Heart right ventricle (tissue), 16 donors: ENCODE measurements at regions not wholly inside any gene's neighbourhood (a gene's known extent, or its start where the extent isn't known, plus 50 kb on each side); places are given as distances from the start of the nearest gene placed in this dataset.
A peak's percentile ranks its signal among the peaks of the same experiment; 100 is the strongest.

Experiments
- ATAC-seq, 8 donors: fragments of 200-7000 bp; cut with Tn5 transposase; one replicate each; pipeline ENCODE4 v1.9.1; 2020; ENCODE audit warnings: mild to moderate bottlenecking in 8 of 8, moderate library complexity in 8 of 8, moderate number of reproducible peaks in 1 of 8
- DNase-seq, 2 donors: peaks; one replicate each; pipeline ENCODE4 v3.0.0-alpha.2; 2020
- H3K27ac ChIP-seq, 10 donors: fragments of 200-600 bp; sonication (generic) in 2 of 10; one replicate each; pipeline versions ENCODE4 v1.5.0 to v1.8.0; 2020 to 2022; ENCODE audit warnings: mild to moderate bottlenecking in 3 of 10
- H3K27me3 ChIP-seq, 7 donors: fragments of 200-600 bp; one replicate each; pipeline ENCODE4 v1.8.0; 2021 to 2022; ENCODE audit warnings: mild to moderate bottlenecking in 2 of 7
- H3K36me3 ChIP-seq, 9 donors: fragments of 200-600 bp; sonication (generic) in 1 of 9; one replicate each; pipeline versions ENCODE4 v1.5.0 to v1.8.0; 2020 to 2022; ENCODE audit warnings: mild to moderate bottlenecking in 2 of 9
- H3K4me1 ChIP-seq, 9 donors: fragments of 200-600 bp; sonication (generic) in 1 of 9; one replicate each; pipeline versions ENCODE4 v1.5.0 to v1.8.0; 2020 to 2022; ENCODE audit warnings: mild to moderate bottlenecking in 4 of 9
- H3K4me3 ChIP-seq, 10 donors: fragments of 200-600 bp; sonication (generic) in 2 of 10; one replicate each; pipeline versions ENCODE4 v1.5.0 to v1.8.0; 2020 to 2022; ENCODE audit warnings: mild to moderate bottlenecking in 7 of 10, moderate library complexity in 2 of 10
- H3K9me3 ChIP-seq, 11 donors: fragments of 200-600 bp in 10 of 11; sonication (generic) in 2 of 11; one replicate each; pipeline versions ENCODE4 v1.5.0 to v1.8.0; 2013 to 2022; ENCODE audit warnings: mild to moderate bottlenecking in 2 of 11, control low read depth in 1 of 11, moderate library complexity in 1 of 11
- CTCF ChIP-seq, 9 donors: fragments of 200-600 bp; sonication (generic) in 2 of 9; IDR thresholded peaks; one replicate each; pipeline versions ENCODE4 v1.5.0 to v1.8.0; 2021 to 2022; ENCODE audit warnings: antibody characterized with exemption in 9 of 9, mild to moderate bottlenecking in 5 of 9, moderate library complexity in 1 of 9
- WGBS, 2 donors: extraction: QIAGEN DNeasy Blood & Tissue Kit; methylation state at CpG; one replicate each; pipeline ENCODE4 v1.1.7; 2013; ENCODE audit warnings: inconsistent platforms in 1 of 2; 5-methylcytosine and 5-hydroxymethylcytosine counted together
- intact Hi-C, 10 donors: fragments of 100-400 bp; cut with DNase I; formaldehyde crosslinking; loops; one replicate each; pipeline versions ENCODE4 v1.11.1 to v1.14.2; 2022
- donor health status: Arrhythmogenic right ventricular cardiomyopathy.
- donor health status: ischemic (EF 13 %, LVEDD 7.1; RV severe dilation, severe dysfunction).
- donor health status: healthy with polysubstance abuse.
- donor health status: DM: no; HTN: yes; CAD: no.
- donor health status: DM: no; HTN: no; CAD: no.
- donor health status: ischemic (EF 25% LVEDD 6.9; RV normal size, moderate dysfunction).
- donor health status: ischemic (EF 25% LVEDD 5.7; RV mildly dilated, moderate dysfunction).
- donor health status: healthy.
- donor health status: DM: yes; HTN: yes; CAD: no.
- donor health status: Ischemic cardiomyopathy.
- donor health status: ischemic (EF 35%, LVEDD 5.7; RV mildly dilated, moderate dysfunction).
- donor health status: nonischemic (EF 11% LVEDD 7.7; RV severe dilation, severe dysfunction).
- donor health status: DM: yes; HTN: yes; CAD: no.
- donor health status: PGD.
- donor health status: ischemic (EF 29% LVEDD 5.4; RV normal size, mild dysfunction).
- donor health status: nonischemic (EF 23%, LVEDD 6.1; RV moderate dilation, normal function).

DNA sequence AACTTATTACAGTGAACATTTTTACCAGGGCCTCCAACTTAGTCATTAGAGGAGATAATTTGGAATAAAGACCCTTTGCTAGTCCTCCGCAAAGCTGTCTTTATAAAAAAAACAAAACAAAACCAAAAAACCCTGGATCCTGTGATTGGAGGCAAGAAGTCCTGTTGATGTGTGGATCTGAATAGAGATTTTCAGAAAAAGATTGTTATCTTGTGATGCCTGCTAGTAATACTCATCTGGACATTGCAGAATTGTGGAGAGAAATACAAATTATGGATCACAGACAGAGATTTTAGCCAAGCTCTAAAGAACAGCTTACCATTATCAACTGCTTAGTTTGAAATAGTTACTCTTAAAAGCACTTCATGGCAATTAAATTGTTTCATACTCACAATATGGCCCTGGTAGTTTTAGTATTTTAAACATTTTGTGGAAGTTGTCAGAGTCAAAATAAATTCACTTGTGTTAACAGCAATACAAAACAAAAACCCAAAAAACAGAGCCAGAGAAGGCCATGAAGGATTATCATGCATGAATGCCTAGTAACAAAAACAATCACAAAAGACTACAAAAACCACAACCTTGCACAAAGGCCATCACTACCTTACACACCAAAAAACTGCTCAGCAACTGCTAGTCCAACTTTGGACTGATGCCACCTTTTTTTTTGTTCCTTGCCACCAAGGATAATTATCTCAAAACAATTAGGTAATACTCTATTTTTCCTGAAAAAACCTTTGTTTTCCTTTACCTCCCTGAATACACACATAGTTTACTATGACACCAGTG lies 514.5 kb upstream of the SLIT2 start:
- Histone ChIP-seq H3K27ac (no peak overlapping the region), H3K36me3 (no peaks in the 10 kb centered on the region), H3K9me3 (peaks cover 0 to 2% (median 0%) of the 10 kb centered on the region in 11 donors), H3K4me3 (no peak overlapping the region), H3K4me1 (peaks cover 0 to 10% (median 0%) of the 10 kb centered on the region in 9 donors), H3K27me3 (no peaks in the 10 kb centered on the region)
- intact Hi-C loops: no loop called here
- WGBS, 2 donors: 97 to 98% methylated on average over 1 of the region's 1 CpG
- no peak for ATAC-seq
- TF ChIP-seq CTCF (IDR thresholded peaks at IDR 0.05): no peak
- no peak for DNase-seq

DNA sequence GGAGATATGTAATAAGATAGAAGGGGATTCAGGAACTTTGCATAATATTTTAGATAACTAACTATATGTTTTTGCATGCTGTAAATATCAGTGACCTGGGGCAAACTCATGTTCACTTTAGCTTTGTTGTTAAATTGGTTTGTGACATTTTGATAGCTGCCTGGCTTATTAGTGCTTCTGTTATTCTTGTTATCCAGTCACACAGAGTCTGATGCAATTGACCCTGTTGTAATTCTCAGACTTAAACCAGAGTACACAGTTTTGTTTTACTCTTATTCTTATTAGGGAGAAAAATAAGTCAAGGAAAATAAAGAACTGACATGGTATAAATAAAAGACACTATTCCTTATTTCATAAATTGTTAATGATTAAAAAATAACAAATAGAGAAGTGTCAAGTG lies 516.7 kb upstream of the SLIT2 start:
- ATAC-seq (no peak), DNase-seq (no peak)
- H3K9me3 ChIP-seq: peaks cover 0 to 12% (median 0%) of the 10 kb centered on the region in 11 donors
- TF ChIP-seq CTCF (IDR thresholded peaks at IDR 0.05): no peak
- no peak overlapping the region for H3K4me3 ChIP-seq
- no peaks in the 10 kb centered on the region for H3K36me3 ChIP-seq
- intact Hi-C loops: no loop called here
- H3K4me1 ChIP-seq: peaks cover 0 to 19% (median 0%) of the 10 kb centered on the region in 9 donors
- no peak overlapping the region for H3K27ac ChIP-seq
- H3K27me3 ChIP-seq: no peaks in the 10 kb centered on the region

- Histone ChIP-seq H3K9me3 (peaks cover 0 to 12% (median 0%) of the 10 kb centered on the region in 11 donors), H3K27ac (peak overlapping the region in 7 of 10 donors; percentile 4 to 68 (median 54)), H3K4me3 (no peak overlapping the region), H3K27me3 (no peaks in the 10 kb centered on the region), H3K36me3 (no peaks in the 10 kb centered on the region), H3K4me1 (peaks cover 0 to 21% (median 3%) of the 10 kb centered on the region in 9 donors)
- TF ChIP-seq CTCF (IDR thresholded peaks at IDR 0.05): no peak
- WGBS, 2 donors: 30 to 41% methylated on average over 8 of the region's 8 CpGs
- ATAC-seq (peak in 7 of 8 donors; percentile 37 to 89 (median 51)), DNase-seq (peak in 1 of 2 donors; percentile 42)
- intact Hi-C loops: no loop called here
Observed at GRCh38 chr4:19729886-19730651, 521.6 kb upstream of the SLIT2 start.

DNA sequence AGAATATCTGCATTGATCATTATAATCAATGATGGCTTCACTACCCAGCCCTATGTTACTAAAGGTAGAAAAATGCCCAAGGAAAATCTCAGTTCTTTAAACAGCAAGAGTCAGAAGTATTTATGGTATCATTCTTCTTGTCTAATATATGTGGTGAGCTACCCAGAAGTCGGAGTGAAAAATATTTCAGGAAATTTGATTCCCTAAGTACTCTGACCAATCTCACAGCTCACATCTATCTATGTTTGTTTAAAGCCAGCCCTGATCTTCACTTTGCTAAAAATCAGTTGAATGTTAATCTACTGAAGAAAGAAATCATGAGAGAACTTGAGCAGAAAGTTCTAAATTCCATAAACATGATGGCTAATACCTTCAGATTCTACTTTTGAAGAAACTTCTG lies 522.9 kb upstream of the SLIT2 start:
- DNase-seq: no peak
- ATAC-seq: no peak
- intact Hi-C loops: no loop called here
- no peaks in the 10 kb centered on the region for H3K36me3 ChIP-seq
- peak overlapping the region in 1 of 10 donors; percentile 68 for H3K27ac ChIP-seq
- H3K9me3 ChIP-seq: peaks cover 0 to 12% (median 0%) of the 10 kb centered on the region in 11 donors
- peaks cover 0 to 21% (median 3%) of the 10 kb centered on the region in 9 donors for H3K4me1 ChIP-seq
- no peaks in the 10 kb centered on the region for H3K27me3 ChIP-seq
- no peak for TF ChIP-seq CTCF (IDR thresholded peaks at IDR 0.05)
- no peak overlapping the region for H3K4me3 ChIP-seq
- 70 to 71% methylated on average over 1 of the region's 1 CpG for WGBS, 2 donors
